Calu3 (cell line): ENCODE measurements at regions not wholly inside any gene's neighbourhood (a gene's known extent, or its start where the extent isn't known, plus 50 kb on each side); places are given as distances from the start of the nearest gene placed in this dataset.

Source experiments
- BruUV-seq: library from RNA; stranded (reverse); fragments of 400-500 nt; replicated peaks from 2 replicates; lab custom pipeline; 2021; lab: Mats Ljungman, UMichigan
- CTCF ChIA-PET: fragments of 300-600 bp; sonication (Branson Sonifier 250); formaldehyde crosslinking; loops from one replicate; lab custom pipeline; 2022; ENCODE audit warnings: antibody characterized with exemption; lab: Charles Lee
- DNase-seq: peaks from one replicate; pipeline ENCODE4 v3.0.0; 2022
- H3K27ac Mint-ChIP-seq: one replicate; pipeline ENCODE4 v1.8.0; 2022; ENCODE audit warnings: mixed read lengths; ENCODE audit not compliant: unreplicated experiment
- H3K27me3 Mint-ChIP-seq: one replicate; pipeline ENCODE4 v1.8.0; 2022; ENCODE audit warnings: mixed read lengths; ENCODE audit not compliant: unreplicated experiment
- H3K36me3 Mint-ChIP-seq: one replicate; pipeline ENCODE4 v1.8.0; 2022; ENCODE audit warnings: mild to moderate bottlenecking, moderate library complexity, mixed read lengths; ENCODE audit not compliant: insufficient read depth, unreplicated experiment
- H3K4me1 Mint-ChIP-seq: one replicate; pipeline ENCODE4 v1.8.0; 2022; ENCODE audit warnings: mild to moderate bottlenecking, low read depth, mixed read lengths; ENCODE audit not compliant: unreplicated experiment
- H3K4me3 Mint-ChIP-seq: one replicate; pipeline ENCODE4 v1.8.0; 2022; ENCODE audit warnings: mild to moderate bottlenecking, low read depth, moderate library complexity, mixed read lengths; ENCODE audit not compliant: unreplicated experiment
- H3K9me3 Mint-ChIP-seq: one replicate; pipeline ENCODE4 v1.8.0; 2022; ENCODE audit warnings: low read depth, mixed read lengths; ENCODE audit not compliant: unreplicated experiment
- CTCF ChIP-seq: fragments of 200-600 bp; IDR thresholded peaks from one replicate; pipeline ENCODE4 v1.8.0; 2022; ENCODE audit warnings: antibody characterized with exemption; ENCODE audit not compliant: unreplicated experiment
- intact Hi-C: fragments of 100-400 bp; cut with micrococcal nuclease; formaldehyde crosslinking; loops from one replicate; pipeline ENCODE4 v1.10.0; 2022; ENCODE audit not compliant: unreplicated experiment

GRCh38 chr2:181289698-181290097 lies 167.5 kb upstream of the ITGA4 start:
- H3K36me3 Mint-ChIP-seq, result no peaks in the 10 kb centered on the region
- intact Hi-C loops, result no loop called here
- BruUV-seq, result no TSS peak
- no peak for TF ChIP-seq CTCF
- DNase-seq, result no peak
- no peak overlapping the region for H3K27ac Mint-ChIP-seq
- H3K4me1 Mint-ChIP-seq, result no peaks in the 10 kb centered on the region
- H3K27me3 Mint-ChIP-seq, result no peaks in the 10 kb centered on the region
- no peaks in the 10 kb centered on the region for H3K9me3 Mint-ChIP-seq
- no peak overlapping the region for H3K4me3 Mint-ChIP-seq
- CTCF ChIA-PET, result no interaction called here

- no peak for TF ChIP-seq CTCF
- intact Hi-C loops, result no loop called here
- no peaks in the 10 kb centered on the region for H3K4me1 Mint-ChIP-seq
These were observed 167.0 kb upstream of the ITGA4 start for GRCh38 chr2:181290182-181290581.

GRCh38 chr2:181294979-181295378 lies 162.2 kb upstream of the ITGA4 start:
- TF ChIP-seq CTCF, result no peak
- H3K4me1 Mint-ChIP-seq, result no peaks in the 10 kb centered on the region
- no peak overlapping the region for H3K27ac Mint-ChIP-seq
- H3K36me3 Mint-ChIP-seq, result no peaks in the 10 kb centered on the region
- CTCF ChIA-PET, result no interaction called here
- no peak overlapping the region for H3K4me3 Mint-ChIP-seq
- no peaks in the 10 kb centered on the region for H3K27me3 Mint-ChIP-seq
- intact Hi-C loops, result no loop called here
- no TSS peak for BruUV-seq
- peaks cover 7% of the 10 kb centered on the region for H3K9me3 Mint-ChIP-seq
- no peak for DNase-seq

More at GRCh38 chr2:181290182-181290581, 167.0 kb upstream of the ITGA4 start:
- H3K27ac Mint-ChIP-seq, result no peak overlapping the region
- no peaks in the 10 kb centered on the region for H3K9me3 Mint-ChIP-seq
- no peaks in the 10 kb centered on the region for H3K27me3 Mint-ChIP-seq
- no peak for DNase-seq
- CTCF ChIA-PET, result no interaction called here
- no TSS peak for BruUV-seq
- H3K36me3 Mint-ChIP-seq, result no peaks in the 10 kb centered on the region
- H3K4me3 Mint-ChIP-seq, result no peak overlapping the region

- no TSS peak for BruUV-seq
- Mint-ChIP-seq H3K4me3 (no peak overlapping the region), H3K27me3 (no peaks in the 10 kb centered on the region), H3K36me3 (no peaks in the 10 kb centered on the region), H3K9me3 (peaks cover 4% of the 10 kb centered on the region), H3K4me1 (no peaks in the 10 kb centered on the region), H3K27ac (no peak overlapping the region)
- intact Hi-C loops, result no loop called here
- no peak for TF ChIP-seq CTCF
- no peak for DNase-seq
- CTCF ChIA-PET, result no interaction called here
These were observed 156.4 kb upstream of the ITGA4 start for GRCh38 chr2:181300600-181301291.
